Keratinocyte (primary cell): ENCODE measurements at regions not wholly inside any gene's neighbourhood (a gene's known extent, or its start where the extent isn't known, plus 50 kb on each side); places are given as distances from the start of the nearest gene placed in this dataset.

Experiments
- CTCF ChIP-seq, 3 experiments: IDR thresholded peaks in 1 of 3; conservative IDR thresholded peaks in 1 of 3; optimal IDR thresholded peaks in 1 of 3; 2 replicates in 2 of 3; 3 replicates in 1 of 3; pipeline versions ENCODE3 to v1.5.1; 2011; ENCODE audit warnings: low read length in 3 of 3, mild to moderate bottlenecking in 3 of 3, moderate library complexity in 2 of 3, control low read depth in 1 of 3, inconsistent platforms in 1 of 3; ENCODE audit not compliant: insufficient read depth in 2 of 3; ENCODE audit errors: extremely low read depth in 1 of 3
- EZH2 ChIP-seq: IDR thresholded peaks from one replicate; pipeline ENCODE4 v1.6.1; 2012; ENCODE audit warnings: inconsistent platforms, mild to moderate bottlenecking, low read length, moderate library complexity

DNA sequence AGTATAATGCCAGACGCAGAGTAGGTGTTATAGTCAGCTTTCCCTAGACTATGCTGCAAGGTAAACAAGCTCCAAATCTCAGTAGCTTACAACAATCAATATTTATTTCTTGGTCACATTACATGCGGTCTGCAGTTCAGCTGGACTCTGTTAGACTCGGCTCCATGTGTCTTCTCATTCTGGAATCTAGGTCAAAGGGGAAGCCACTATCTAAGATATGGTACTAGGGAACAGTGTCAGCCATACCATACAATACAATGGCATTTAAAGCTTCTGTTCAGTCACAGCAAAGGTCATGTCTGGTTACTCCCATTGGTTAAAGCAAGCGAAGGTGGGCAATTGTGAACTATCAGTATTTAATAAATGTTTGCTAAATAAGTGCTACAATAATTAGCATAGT is 65.3 kb upstream of the SERTM1 start:
- TF ChIP-seq CTCF (optimal IDR thresholded peaks at IDR 0.05 in 1 of 3, IDR thresholded peaks at IDR 0.05 in 1 of 3, conservative IDR thresholded peaks at IDR 0.05 in 1 of 3; ENCODE audit: extremely low read depth in 1 of 3, insufficient read depth in 2 of 3, low read length in 3 of 3) (no peak), EZH2 (no peak)
